Heart left ventricle (tissue), 13 donors: ENCODE measurements at regions not wholly inside any gene's neighbourhood (a gene's known extent, or its start where the extent isn't known, plus 50 kb on each side); places are given as distances from the start of the nearest gene placed in this dataset.

Experiments used
- CTCF ChIP-seq, 12 donors: fragments of 200-600 bp; sonication (generic) in 4 of 12; IDR thresholded peaks; one replicate each; pipeline versions ENCODE4 v1.5.0 to v1.8.0; 2018 to 2022; ENCODE audit warnings: antibody characterized with exemption in 12 of 12, mild to moderate bottlenecking in 5 of 12
- POLR2A ChIP-seq, 2 donors: fragments of 450-650 bp; IDR thresholded peaks; one replicate each; pipeline ENCODE4 v1.6.1; 2017; ENCODE audit warnings: antibody characterized with exemption in 2 of 2, mild to moderate bottlenecking in 2 of 2, moderate library complexity in 2 of 2
- donor health status: ischemic (EF 13 %, LVEDD 7.1; RV severe dilation, severe dysfunction).
- donor health status: DM: no; HTN: yes; CAD: no.
- donor health status: DM: no; HTN: no; CAD: no.
- donor health status: ischemic (EF 25% LVEDD 6.9; RV normal size, moderate dysfunction).
- donor health status: ischemic (EF 25% LVEDD 5.7; RV mildly dilated, moderate dysfunction).
- donor health status: ischemic (EF 35%, LVEDD 5.7; RV mildly dilated, moderate dysfunction).
- donor health status: nonischemic (EF 11% LVEDD 7.7; RV severe dilation, severe dysfunction).
- donor health status: DM: yes; HTN: yes; CAD: no.
- donor health status: PGD.
- donor health status: ischemic (EF 29% LVEDD 5.4; RV normal size, mild dysfunction).
- donor health status: nonischemic (EF 23%, LVEDD 6.1; RV moderate dilation, normal function).

- TF ChIP-seq CTCF (IDR thresholded peaks at IDR 0.05) (no peak), POLR2A (IDR thresholded peaks at IDR 0.05) (no peak)
Observed at GRCh38 chr11:130613396-130613795, 165.0 kb downstream of the ADAMTS15 start.
